Left ventricle myocardium superior (tissue), 1 donor: ENCODE measurements at regions not wholly inside any gene's neighbourhood (a gene's known extent, or its start where the extent isn't known, plus 50 kb on each side); places are given as distances from the start of the nearest gene placed in this dataset.
A peak's percentile ranks its signal among the peaks of the same experiment; 100 is the strongest.
"Not testable (repeated sequence)": the region's sequence is repeated elsewhere in the genome, so short reads cannot be mapped to it uniquely, and the experiment has no call there.

ENCODE experiments used
- ATAC-seq: fragments of 200-7000 bp; cut with Tn5 transposase; one replicate; pipeline ENCODE4 v1.9.1; 2020; ENCODE audit warnings: mild to moderate bottlenecking, moderate library complexity
- DNase-seq: peaks from one replicate; pipeline ENCODE4 v3.0.0-alpha.2; 2020
- intact Hi-C: fragments of 100-400 bp; cut with micrococcal nuclease; formaldehyde crosslinking; loops from one replicate; pipeline ENCODE4 v1.11.0; 2022
- donor health status: DM: no; HTN: yes; CAD: no; lungs with severe emphysema.

DNA sequence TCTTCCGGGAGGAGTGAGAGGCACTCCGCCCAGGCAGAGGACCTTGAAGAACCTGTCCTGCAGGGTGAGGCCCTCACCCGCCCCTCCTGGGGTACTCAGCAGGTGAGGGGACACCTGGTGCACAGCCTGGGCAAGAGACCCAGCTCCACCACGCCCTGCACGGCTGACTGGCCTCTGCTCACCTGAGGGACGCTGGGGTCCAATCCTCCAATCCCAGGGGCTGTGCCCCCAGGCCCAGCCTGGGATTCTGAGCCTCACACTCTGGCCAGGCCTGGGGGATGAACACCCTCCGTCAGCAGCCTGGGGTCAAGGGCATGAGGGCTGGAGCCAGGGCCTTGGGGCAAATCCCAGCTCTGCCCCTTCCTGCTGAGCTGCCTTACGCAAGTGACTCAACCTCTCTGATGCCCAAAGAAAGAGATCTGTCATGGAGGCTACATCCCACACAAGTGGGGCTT, 149.9 kb upstream of the PTPN1 start:
- ATAC-seq (no peak), DNase-seq (no peak)
- intact Hi-C loops, result no loop called here

DNA sequence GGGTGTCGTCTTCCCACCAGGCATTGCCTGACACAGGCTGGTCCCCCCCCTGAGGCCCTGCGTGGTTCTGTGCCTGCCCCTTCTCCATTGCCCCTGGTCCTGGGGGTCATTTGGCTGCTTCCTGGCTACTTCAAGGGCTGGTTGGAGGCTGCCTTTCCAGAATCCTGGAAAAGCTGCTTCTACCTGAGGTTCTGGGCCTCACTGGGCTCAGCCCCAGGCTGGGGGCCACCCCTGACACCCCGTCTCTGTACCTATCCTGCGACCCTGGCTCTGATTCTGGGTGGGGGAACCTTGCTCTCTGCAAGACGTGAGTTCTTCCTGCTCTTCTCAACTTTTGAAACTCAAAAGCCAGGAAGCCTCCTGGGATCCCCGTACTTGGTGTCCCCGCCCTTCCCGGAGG, 149.3 kb upstream of the PTPN1 start:
- ATAC-seq, result no peak
- intact Hi-C loops, result no loop called here
- no peak for DNase-seq

GRCh38 chr20:50362177-50362576, 148.0 kb upstream of the PTPN1 start:
- ATAC-seq, DNase-seq, intact Hi-C loops: not testable (repeated sequence)

DNA sequence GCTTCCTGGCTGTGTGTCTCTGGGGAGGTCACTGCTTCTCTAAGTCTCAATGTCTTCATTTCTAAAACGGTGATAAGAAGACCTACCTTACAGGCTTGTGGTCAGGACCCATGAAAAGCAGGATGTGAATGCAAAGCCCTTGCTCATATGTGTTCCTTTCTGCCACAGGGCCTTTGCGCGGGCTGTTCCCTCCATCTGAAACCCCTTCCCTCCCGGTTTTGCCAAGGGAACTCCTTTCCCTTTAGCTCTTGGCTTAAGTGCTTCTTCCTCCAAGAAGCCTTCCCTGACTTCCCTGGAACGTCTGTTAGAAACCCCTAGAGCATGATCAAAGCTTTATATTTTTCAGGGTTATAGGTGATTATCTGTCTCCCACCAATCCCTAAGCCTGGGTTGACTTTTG, 147.2 kb upstream of the PTPN1 start:
- no peak for ATAC-seq
- intact Hi-C loops, result no loop called here
- DNase-seq, result no peak

GRCh38 chr20:50363479-50363878, 146.7 kb upstream of the PTPN1 start:
- intact Hi-C loops, result no loop called here
- ATAC-seq (no peak), DNase-seq (no peak)

DNA sequence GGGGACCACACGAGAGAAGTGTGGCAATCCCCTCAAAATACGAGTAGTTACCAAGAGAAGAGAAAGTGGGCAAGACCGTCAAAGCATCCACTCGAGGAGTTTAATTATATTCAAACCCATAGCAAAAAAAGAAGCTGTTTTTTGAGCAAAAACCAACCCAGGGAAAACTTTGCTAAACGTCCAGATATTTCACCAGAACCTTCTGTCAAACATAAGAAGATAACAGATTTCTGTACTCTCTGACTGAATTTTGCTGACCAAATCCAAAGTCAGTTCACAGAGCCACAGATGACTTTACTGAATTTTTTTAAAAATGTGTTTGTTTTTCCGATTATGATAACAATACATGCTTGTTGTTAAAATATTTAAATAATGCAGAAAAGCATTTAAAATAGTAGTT, 145.6 kb upstream of the PTPN1 start:
- DNase-seq (no peak), ATAC-seq (no peak)
- intact Hi-C loops, result no loop called here

- DNase-seq, result peak; percentile 73
- intact Hi-C loops, result no loop called here
- ATAC-seq, result peak; percentile 46
Observed at GRCh38 chr20:50366270-50367103, 143.7 kb upstream of the PTPN1 start.

GRCh38 chr20:50367104-50367674, 143.0 kb upstream of the PTPN1 start:
- intact Hi-C loops, result no loop called here
- DNase-seq (no peak), ATAC-seq (no peak)

GRCh38 chr20:50367739-50368375, 142.3 kb upstream of the PTPN1 start:
- ATAC-seq, result no peak
- intact Hi-C loops, result no loop called here
- DNase-seq, result no peak

- intact Hi-C loops, result no loop called here
Observed at GRCh38 chr20:50368386-50368785, 141.8 kb upstream of the PTPN1 start.

GRCh38 chr20:50368813-50369224, 141.4 kb upstream of the PTPN1 start:
- intact Hi-C loops, result no loop called here
- ATAC-seq, result peak; percentile 24

More at GRCh38 chr20:50368386-50368785, 141.8 kb upstream of the PTPN1 start:
- DNase-seq, result no peak
- ATAC-seq, result no peak

DNA sequence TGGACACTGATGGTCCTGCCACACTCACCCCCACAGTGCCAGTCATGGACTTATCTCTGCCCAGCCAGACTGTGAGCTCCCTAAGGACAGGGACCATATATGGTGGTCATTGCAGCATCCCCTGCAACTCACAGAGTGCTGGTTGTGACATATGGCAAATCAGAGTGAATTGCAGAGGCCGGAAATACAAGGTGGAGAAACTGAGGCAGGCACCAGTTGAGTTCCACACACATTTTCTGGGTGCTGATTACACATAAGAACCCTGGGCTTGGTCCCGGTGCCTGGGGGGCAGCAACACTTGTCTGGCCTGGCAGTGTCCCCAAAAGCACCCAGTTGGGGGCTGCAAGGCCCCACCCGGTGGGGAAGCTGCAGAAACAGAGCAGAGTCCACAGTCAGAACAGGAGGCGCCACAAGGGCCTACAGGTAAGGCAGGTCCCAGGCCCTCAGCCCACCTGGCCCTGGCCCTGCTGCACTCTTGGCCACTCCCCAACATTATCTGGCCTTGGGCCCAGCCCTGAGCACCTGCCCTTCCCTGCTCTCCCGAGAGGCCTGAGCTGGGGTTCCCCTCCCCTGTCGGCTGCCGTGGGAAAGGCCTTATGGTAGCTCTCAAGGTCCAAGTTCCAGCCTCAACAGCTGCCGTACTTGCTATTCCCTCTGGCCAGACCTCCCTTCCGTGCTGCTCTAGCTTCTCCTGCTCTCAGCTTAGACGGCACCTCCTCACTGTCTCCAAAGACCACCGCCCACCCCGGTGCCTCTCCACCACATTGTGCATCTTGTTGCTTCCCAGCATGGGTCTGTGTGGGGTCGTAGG, 140.8 kb upstream of the PTPN1 start:
- intact Hi-C loops, result no loop called here
- DNase-seq, result no peak
- peak; percentile 65 for ATAC-seq

More at GRCh38 chr20:50368813-50369224, 141.4 kb upstream of the PTPN1 start:
- DNase-seq, result no peak

- ATAC-seq, result no peak
- intact Hi-C loops, result no loop called here
- DNase-seq, result no peak
Observed at GRCh38 chr20:50370036-50370566, 140.1 kb upstream of the PTPN1 start.

- ATAC-seq, result no peak
- intact Hi-C loops, result no loop called here
- no peak for DNase-seq
Observed at GRCh38 chr20:50371878-50372769, 138.1 kb upstream of the PTPN1 start.

DNA sequence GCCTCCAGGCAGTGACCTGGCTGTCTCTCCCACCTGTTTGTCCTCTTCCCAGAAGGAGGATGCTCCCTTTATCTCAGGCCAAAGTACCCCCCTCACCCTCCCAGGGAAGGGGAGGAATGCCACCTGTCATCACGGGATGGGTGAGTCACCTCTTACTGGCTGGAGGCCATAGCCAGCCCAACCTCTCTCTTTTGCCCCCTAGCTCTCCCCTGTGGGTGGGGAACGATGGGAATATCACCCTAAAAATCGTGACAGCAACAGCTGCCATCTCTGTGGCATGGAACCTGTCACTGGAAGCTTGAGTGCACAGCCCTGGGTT, 137.5 kb upstream of the PTPN1 start:
- intact Hi-C loops, result no loop called here
- DNase-seq, result no peak
- ATAC-seq, result no peak

- intact Hi-C loops, result no loop called here
- DNase-seq, result no peak
- ATAC-seq, result no peak
Observed at GRCh38 chr20:50373674-50374286, 136.4 kb upstream of the PTPN1 start.

- intact Hi-C loops, result no loop called here
- ATAC-seq, result no peak
- DNase-seq, result no peak
Observed at GRCh38 chr20:50374541-50375078, 135.6 kb upstream of the PTPN1 start.
